HG02840 (cell line): ENCODE measurements at regions not wholly inside any gene's neighbourhood (a gene's known extent, or its start where the extent isn't known, plus 50 kb on each side); places are given as distances from the start of the nearest gene placed in this dataset.

Experiments used
- ATAC-seq: cut with Tn5 transposase; IDR thresholded peaks from one replicate; pipeline ENCODE4 v1.9.1; 2021; ENCODE audit warnings: mild to moderate bottlenecking, moderate library complexity, moderate number of reproducible peaks; ENCODE audit not compliant: unreplicated experiment, low FRiP score

- ATAC-seq = no peak
Observed at GRCh38 chr7:25314094-25314730, 85.9 kb upstream of the NPVF start.

- no peak for ATAC-seq
Observed at GRCh38 chr7:25314731-25315267, 86.5 kb upstream of the NPVF start.

GRCh38 chr7:25316366-25316765, 88.1 kb upstream of the NPVF start:
- ATAC-seq = no peak

- ATAC-seq = no peak
Observed at GRCh38 chr7:25318047-25318446, 89.8 kb upstream of the NPVF start.

GRCh38 chr7:25319707-25320106, 91.4 kb upstream of the NPVF start:
- no peak for ATAC-seq

GRCh38 chr7:25320791-25321190, 92.5 kb upstream of the NPVF start:
- no peak for ATAC-seq

GRCh38 chr7:25321424-25321823, 93.1 kb upstream of the NPVF start:
- no peak for ATAC-seq

- no peak for ATAC-seq
Observed at GRCh38 chr7:25322473-25322872, 94.2 kb upstream of the NPVF start.

GRCh38 chr7:25325186-25325757, 97.0 kb upstream of the NPVF start:
- no peak for ATAC-seq

GRCh38 chr7:25326501-25327156, 98.3 kb upstream of the NPVF start:
- ATAC-seq = no peak

- no peak for ATAC-seq
Observed at GRCh38 chr7:25329815-25330214, 101.5 kb upstream of the NPVF start.

GRCh38 chr7:25333296-25333928, 105.1 kb upstream of the NPVF start:
- ATAC-seq = no peak

GRCh38 chr7:25347360-25348066, 119.2 kb upstream of the NPVF start:
- ATAC-seq = no peak

- no peak for ATAC-seq
Observed at GRCh38 chr7:25348104-25348503, 119.8 kb upstream of the NPVF start.

- ATAC-seq = no peak
Observed at GRCh38 chr7:25349283-25350017, 121.2 kb upstream of the NPVF start.

GRCh38 chr7:25350041-25350440, 121.8 kb upstream of the NPVF start:
- no peak for ATAC-seq

- ATAC-seq = no peak
Observed at GRCh38 chr7:25351761-25352160, 123.5 kb upstream of the NPVF start.

GRCh38 chr7:25353196-25353595, 124.9 kb upstream of the NPVF start:
- ATAC-seq = no peak

- ATAC-seq = no peak
Observed at GRCh38 chr7:25353732-25354131, 125.4 kb upstream of the NPVF start.

- no peak for ATAC-seq
Observed at GRCh38 chr7:25356534-25357151, 128.4 kb upstream of the NPVF start.
